ENCODE measurements at regions not wholly inside any gene's neighbourhood (a gene's known extent, or its start where the extent isn't known, plus 50 kb on each side); places are given as distances from the start of the nearest gene placed in this dataset.

GRCh38 chr1:157310401-157310800 lies 172.2 kb upstream of the ETV3 start:
- TF ChIP-seq, protein P1, sequence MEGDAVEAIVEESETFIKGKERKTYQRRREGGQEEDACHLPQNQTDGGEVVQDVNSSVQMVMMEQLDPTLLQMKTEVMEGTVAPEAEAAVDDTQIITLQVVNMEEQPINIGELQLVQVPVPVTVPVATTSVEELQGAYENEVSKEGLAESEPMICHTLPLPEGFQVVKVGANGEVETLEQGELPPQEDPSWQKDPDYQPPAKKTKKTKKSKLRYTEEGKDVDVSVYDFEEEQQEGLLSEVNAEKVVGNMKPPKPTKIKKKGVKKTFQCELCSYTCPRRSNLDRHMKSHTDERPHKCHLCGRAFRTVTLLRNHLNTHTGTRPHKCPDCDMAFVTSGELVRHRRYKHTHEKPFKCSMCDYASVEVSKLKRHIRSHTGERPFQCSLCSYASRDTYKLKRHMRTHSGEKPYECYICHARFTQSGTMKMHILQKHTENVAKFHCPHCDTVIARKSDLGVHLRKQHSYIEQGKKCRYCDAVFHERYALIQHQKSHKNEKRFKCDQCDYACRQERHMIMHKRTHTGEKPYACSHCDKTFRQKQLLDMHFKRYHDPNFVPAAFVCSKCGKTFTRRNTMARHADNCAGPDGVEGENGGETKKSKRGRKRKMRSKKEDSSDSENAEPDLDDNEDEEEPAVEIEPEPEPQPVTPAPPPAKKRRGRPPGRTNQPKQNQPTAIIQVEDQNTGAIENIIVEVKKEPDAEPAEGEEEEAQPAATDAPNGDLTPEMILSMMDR (conservative IDR thresholded peaks at IDR 0.05; ENCODE audit: low read length): no peak
- no peak for TF ChIP-seq EZH2phosphoT487 (IDR thresholded peaks at IDR 0.05; ENCODE audit: borderline replicate concordance)

Measured in Loucy (cell line).